GM19023 (cell line): ENCODE measurements at regions not wholly inside any gene's neighbourhood (a gene's known extent, or its start where the extent isn't known, plus 50 kb on each side); places are given as distances from the start of the nearest gene placed in this dataset.

Experiments
- ATAC-seq: cut with Tn5 transposase; IDR thresholded peaks from one replicate; pipeline ENCODE4 v1.9.1; 2021; ENCODE audit warnings: mild to moderate bottlenecking, moderate library complexity; ENCODE audit not compliant: unreplicated experiment

DNA sequence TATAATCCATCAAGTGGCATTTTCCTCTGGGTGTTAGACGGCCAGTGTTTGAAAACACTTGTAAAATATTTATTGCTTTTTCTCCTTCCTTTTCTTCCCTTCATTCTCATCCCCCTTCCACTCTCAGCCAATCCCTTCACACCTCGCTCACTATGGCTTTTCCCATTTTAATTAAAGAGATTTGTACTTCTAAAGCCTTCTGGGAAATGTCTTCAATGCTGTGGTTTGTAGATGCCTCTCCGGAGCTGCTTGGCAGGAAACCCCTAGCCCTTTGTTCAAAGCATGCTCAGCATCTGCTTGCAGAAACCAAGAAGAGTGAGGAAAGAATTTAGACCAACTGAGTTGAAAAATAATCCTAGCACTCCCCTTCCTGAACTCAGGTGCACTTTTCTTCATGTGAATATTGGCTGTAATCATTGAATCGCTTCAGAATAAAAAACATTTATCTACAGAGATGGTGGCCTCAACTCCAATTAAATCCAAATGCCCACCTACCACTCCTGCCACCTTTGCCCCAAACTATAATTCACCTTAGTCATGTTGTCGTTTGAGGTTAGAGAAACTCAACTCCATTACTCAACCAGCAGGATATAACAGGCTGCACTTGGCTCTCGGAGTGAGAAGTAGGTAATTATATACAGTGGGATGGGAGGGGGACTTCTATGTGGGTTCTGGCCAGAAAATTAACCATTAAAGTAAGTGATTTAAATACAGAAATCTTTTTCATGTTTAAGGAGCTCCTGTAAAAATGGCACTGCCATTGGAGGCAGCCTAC is 659.4 kb upstream of the CAMK1G start:
- no peak for ATAC-seq

GRCh38 chr1:208924928-208925327 is 658.6 kb upstream of the CAMK1G start:
- ATAC-seq: no peak

GRCh38 chr1:208928349-208929010 is 655.0 kb upstream of the CAMK1G start:
- ATAC-seq: no peak

GRCh38 chr1:208929575-208929974 is 653.9 kb upstream of the CAMK1G start:
- no peak for ATAC-seq

- no peak for ATAC-seq
Measured at GRCh38 chr1:208931936-208932335, 651.6 kb upstream of the CAMK1G start.

DNA sequence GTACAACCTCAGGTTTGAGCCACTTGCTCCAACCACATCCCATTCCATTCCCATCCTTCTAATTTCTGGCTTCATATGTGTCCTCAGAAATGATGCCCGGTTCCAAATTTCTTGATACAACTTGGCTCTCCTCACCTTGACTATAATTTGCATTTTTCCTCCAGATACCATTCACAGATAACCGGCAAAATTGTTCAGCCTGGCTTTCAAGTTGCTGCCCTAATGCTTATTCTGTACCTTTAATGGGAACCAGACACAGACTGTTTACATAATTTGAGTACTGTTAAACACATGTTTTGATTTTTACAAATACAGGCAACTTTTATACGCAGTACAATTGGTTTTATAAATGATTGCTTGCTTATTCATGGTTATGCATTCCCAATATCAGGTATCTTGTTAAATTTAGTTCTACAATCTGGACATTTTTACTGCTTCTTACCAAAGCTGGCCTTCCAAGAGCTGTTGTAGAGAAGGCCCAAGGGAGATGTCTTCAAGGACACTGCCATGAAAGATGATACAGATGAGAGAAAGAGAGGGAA is 649.5 kb upstream of the CAMK1G start:
- no peak for ATAC-seq

DNA sequence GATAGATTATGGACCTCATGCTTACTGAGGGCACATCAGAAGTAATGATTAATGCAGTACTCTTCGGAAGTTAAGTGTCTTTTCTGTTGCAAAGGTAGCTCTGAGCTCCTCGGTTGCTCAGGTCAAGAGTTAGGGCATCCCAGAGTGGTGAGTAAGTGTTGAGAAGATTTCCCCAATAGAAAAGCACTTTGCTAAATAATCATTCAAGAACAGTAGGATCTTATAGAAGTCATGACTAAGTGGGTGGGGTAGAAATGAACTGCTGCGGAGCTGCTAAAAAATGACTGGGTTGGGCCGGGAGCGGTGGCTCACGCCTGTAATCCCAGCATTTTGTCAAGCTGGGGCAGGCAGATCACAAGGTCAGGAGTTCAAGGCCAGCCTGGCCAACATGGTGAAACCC is 648.6 kb upstream of the CAMK1G start:
- ATAC-seq: no peak

- no peak for ATAC-seq
Measured at GRCh38 chr1:208935517-208936187, 647.9 kb upstream of the CAMK1G start.

DNA sequence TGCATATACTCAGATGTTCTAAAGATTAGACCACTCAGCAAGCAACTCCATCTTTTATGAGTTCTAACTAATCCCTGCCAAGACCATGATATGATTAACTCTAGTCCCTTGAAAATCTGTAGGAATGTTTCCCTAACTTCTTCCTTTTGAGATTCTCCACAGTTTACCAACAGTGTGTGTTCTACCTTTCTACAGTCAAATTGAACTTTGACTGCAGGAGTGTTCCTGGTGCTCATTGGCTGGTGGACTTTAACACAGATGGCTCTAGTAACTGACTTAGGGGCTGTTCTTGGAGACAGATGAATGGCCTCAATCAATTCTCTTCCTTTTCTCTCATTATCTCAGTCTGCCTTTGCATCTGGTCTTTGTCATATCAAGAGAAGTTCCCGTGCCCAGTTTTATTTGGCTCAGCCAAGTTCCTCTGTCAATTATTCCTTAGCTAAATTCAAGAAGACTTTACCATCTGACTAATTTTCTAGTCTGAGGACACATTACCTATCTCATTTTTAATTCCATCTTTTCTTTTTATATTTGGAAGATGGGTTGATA is 643.9 kb upstream of the CAMK1G start:
- no peak for ATAC-seq

- no peak for ATAC-seq
Measured at GRCh38 chr1:208942394-208943130, 641.0 kb upstream of the CAMK1G start.

DNA sequence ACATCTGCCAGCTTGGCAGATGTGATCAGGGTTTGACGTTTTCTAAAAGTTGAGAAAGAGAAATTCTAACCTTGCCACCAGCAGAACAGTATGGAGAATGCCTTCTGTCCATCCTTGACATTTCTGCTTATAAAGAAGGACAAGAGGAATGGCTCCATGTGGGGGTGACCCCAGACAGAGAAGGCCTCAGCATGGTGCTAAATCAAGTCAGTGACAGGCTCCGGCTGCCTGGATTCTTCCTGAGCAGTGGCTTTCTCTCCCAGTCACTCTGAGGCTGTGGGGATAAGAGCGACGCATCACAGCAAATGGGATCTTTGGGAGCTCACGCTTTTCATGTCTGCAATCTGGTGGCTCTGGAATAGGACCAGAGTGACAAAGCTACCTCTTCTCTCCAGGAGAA is 640.2 kb upstream of the CAMK1G start:
- no peak for ATAC-seq

DNA sequence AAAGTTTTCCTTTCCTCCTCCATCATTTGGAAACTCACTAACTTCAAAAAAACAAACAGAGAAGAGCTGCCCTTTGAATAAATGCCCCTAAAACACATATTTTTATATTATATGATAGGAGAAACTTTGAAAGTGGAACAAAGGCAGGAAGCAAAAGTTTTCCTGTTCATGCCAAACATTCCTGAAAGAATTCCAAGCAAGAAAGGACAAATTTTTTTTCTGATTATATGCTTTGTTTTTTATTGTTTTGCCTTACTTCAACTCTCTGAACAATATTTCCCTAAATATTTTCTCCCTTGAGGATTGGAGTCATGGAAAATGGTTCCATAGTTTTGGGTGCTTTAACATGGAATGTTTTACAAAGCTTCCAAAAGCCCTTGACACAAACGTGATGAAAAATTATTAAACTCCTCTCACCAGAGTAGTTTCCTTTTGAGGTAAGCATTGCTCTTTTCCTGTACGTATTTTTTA is 638.5 kb upstream of the CAMK1G start:
- no peak for ATAC-seq

DNA sequence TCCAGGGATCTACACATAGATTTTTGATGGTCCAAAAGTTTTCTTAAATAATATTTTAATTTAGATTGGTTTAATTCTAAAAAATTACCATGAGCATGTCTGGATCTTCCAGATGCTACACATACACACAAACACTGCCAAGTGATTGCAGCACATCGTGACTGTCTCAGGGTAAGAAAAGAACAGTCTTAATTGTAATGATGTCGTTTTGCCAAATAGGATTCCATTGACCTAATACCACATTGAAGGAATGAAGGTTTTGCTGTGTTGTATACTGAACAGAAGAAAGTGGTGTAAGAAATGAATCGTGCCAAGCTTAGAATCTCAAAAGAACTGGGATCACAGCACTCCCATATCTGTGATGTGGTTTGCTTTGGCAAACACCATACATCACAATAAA is 633.3 kb upstream of the CAMK1G start:
- no peak for ATAC-seq

- no peak for ATAC-seq
Measured at GRCh38 chr1:208951026-208951525, 632.4 kb upstream of the CAMK1G start.

- no peak for ATAC-seq
Measured at GRCh38 chr1:208951908-208952307, 631.6 kb upstream of the CAMK1G start.

DNA sequence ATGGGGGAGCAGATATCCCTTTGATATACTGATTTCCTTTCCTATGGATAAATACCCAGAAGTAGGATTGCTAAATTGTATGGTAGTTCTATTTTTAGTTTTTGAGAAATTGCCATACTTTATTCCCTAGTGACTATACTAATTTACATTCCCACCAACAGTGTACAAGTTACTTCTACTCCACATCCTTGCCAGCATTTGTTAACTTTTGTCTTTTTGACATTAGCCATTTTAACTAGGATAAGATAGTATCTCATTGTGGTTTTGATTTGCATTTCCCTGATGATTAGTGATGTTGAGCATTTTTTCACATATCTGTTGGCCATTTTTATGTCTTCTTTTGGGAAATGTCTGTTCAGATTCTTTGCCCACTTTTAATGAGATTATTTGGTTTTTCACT is 620.6 kb upstream of the CAMK1G start:
- ATAC-seq: no peak

DNA sequence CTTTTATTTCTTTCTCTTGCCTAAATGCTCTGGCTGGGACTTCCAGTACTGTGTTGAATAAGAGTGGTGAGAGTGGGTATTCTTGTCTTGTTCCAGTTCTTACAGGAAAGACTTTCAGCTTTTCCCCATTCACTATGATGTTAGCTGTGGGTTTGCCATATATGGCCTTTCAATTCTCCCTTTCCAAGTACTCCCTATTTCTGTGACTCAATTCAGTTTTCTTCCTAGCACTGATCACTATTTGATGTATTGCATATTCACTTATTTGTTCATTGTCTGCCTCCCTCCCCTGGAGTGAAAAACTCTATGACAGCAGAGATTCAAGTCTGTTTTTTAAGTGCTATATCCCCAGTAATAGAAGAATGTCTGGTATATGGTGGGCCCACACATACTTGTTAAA is 618.2 kb upstream of the CAMK1G start:
- no peak for ATAC-seq

GRCh38 chr1:208967334-208967733 is 616.2 kb upstream of the CAMK1G start:
- ATAC-seq: no peak

DNA sequence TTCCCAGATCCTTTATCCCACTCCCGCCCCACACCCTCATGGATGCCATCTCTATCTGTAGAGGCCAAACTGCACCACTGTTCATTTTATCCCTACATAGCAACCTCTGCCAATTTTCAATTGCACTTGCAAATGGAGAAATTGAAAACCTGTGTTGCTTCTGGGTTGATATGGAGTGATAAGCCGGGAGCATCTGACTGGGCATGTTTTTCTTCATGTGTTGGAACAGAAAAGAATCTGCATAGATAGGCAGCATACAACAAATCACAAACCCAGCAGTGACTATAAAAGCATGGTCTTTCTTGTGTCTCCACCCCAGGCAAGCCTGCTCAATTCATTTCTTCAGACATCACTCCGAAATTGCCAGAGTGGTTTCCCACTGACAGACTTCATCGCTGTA is 608.8 kb upstream of the CAMK1G start:
- ATAC-seq: no peak

- ATAC-seq: no peak
Measured at GRCh38 chr1:208975456-208975855, 608.1 kb upstream of the CAMK1G start.
